A673 (cell line): ENCODE measurements at regions not wholly inside any gene's neighbourhood (a gene's known extent, or its start where the extent isn't known, plus 50 kb on each side); places are given as distances from the start of the nearest gene placed in this dataset.

Experiments used
- EZH2 ChIP-seq: fragments of 200-600 bp; sonication (generic); IDR thresholded peaks from 2 replicates; pipeline ENCODE4 v1.6.1; 2017; ENCODE audit warnings: borderline replicate concordance, low read depth, mild to moderate bottlenecking, mixed read lengths, antibody characterized with exemption, low read length; ENCODE audit not compliant: poor library complexity, severe bottlenecking
- TF ChIP-seq, protein P1 (sequence below): fragments of 300-800, 200-600 bp; sonication (generic); conservative IDR thresholded peaks from 2 replicates; pipeline ENCODE4 v1.5.1; 2017; ENCODE audit warnings: low read depth, mild to moderate bottlenecking, antibody characterized with exemption, low read length, moderate library complexity, mixed read lengths

DNA sequence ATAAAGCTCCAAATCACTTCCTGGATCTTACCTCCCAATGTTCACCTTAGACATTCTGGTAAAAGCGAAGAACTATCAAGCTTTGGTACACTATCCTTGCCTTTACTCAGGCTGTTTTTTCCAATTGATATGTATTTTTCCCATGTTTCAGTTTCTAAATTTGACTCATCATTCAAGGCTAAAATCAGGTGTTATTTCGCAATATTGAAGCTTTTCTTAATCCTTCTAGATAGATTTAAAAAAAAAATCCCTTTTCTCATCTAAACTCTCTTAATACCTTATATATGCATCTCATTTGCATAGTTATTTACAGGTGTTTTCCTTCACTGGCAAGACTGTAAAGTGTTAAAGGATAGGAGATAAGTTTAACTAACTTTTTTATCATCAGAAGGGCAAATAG, 608.1 kb upstream of the FAM241A start:
- TF ChIP-seq EZH2 = no peak
- TF ChIP-seq, protein P1, sequence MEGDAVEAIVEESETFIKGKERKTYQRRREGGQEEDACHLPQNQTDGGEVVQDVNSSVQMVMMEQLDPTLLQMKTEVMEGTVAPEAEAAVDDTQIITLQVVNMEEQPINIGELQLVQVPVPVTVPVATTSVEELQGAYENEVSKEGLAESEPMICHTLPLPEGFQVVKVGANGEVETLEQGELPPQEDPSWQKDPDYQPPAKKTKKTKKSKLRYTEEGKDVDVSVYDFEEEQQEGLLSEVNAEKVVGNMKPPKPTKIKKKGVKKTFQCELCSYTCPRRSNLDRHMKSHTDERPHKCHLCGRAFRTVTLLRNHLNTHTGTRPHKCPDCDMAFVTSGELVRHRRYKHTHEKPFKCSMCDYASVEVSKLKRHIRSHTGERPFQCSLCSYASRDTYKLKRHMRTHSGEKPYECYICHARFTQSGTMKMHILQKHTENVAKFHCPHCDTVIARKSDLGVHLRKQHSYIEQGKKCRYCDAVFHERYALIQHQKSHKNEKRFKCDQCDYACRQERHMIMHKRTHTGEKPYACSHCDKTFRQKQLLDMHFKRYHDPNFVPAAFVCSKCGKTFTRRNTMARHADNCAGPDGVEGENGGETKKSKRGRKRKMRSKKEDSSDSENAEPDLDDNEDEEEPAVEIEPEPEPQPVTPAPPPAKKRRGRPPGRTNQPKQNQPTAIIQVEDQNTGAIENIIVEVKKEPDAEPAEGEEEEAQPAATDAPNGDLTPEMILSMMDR = no peak
